ENCODE measurements at regions not wholly inside any gene's neighbourhood (a gene's known extent, or its start where the extent isn't known, plus 50 kb on each side); places are given as distances from the start of the nearest gene placed in this dataset.
"Not testable (repeated sequence)": the region's sequence is repeated elsewhere in the genome, so short reads cannot be mapped to it uniquely, and the experiment has no call there.

GRCh38 chr3:153997364-153997763, 123.8 kb upstream of the ARHGEF26 start:
- ATAC-seq (ENCODE audit: poor library complexity); DNase-seq; intact Hi-C loops (cut with DNase I): not testable (repeated sequence)

DNA sequence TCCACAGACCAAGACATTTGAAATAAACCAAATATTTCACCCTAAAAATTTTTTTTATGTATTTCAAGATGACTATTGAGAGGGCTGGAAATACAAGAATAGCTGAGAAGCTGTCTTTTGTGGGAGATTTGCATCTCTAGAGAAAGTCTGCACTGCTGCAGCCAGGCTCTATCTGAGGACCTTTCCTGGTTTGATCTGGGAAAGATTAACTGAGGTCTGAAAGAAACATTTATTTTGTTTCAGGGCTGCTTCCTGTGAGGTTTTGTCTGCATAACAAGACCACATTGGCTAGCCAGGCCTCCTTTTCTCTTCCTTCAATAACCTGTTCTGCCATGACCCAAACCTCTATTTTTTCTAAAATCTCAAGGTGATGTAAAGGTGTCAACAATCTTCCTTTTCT, 117.5 kb upstream of the ARHGEF26 start:
- intact Hi-C loops (cut with DNase I): no loop called here
- ATAC-seq (ENCODE audit: poor library complexity) (no peak), DNase-seq (no peak)

DNA sequence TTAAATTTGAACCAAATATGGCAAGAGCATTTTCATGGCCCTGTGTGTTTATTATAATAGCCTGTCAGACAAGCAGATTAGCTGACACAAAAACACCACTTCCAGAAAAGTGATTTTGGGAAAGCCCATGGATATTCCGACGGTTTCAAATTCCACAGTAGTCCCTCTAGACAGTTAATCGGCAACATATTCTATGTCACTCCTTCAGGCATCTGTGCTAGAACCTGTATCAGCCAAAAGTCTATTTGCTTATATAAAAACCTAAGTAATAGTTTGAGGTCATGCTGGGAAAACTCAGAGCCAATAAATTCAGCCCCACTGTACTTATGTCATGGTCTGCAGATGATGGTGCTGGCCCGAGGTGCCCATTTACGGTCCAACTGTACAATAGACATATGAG, 110.2 kb upstream of the ARHGEF26 start:
- DNase-seq (no peak), ATAC-seq (ENCODE audit: poor library complexity) (no peak)
- intact Hi-C loops (cut with DNase I): no loop called here

GRCh38 chr3:154013736-154014135, 107.5 kb upstream of the ARHGEF26 start:
- DNase-seq (no peak), ATAC-seq (ENCODE audit: poor library complexity) (no peak)
- intact Hi-C loops (cut with DNase I): no loop called here

- intact Hi-C loops (cut with DNase I): no loop called here
- DNase-seq (no peak), ATAC-seq (ENCODE audit: poor library complexity) (no peak)
Measured at GRCh38 chr3:154015307-154015706, 105.9 kb upstream of the ARHGEF26 start.

- intact Hi-C loops (cut with DNase I): no loop called here
Measured at GRCh38 chr3:154018100-154018696, 103.0 kb upstream of the ARHGEF26 start.

DNA sequence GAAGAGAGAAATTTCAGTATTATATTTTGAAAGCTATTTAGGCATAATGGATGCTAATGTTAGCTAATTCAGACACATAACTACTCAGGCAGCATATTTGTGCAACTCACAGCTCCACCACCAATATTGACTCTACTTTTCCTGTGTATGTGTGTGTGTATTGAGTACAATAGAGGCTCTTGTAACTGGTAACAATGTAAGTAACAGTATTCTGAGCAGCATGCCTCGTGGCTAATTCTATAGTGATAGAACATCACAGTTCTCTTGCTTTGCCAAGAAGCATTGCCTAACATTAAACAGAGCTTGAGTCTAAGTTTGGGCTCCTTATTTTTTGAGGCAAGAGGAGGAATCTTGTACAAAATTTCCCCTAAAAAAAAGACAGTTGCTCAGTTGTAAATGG, 98.6 kb upstream of the ARHGEF26 start:
- intact Hi-C loops (cut with DNase I): no loop called here
- no peak for DNase-seq
- ATAC-seq (ENCODE audit: poor library complexity): no peak

More at GRCh38 chr3:154018100-154018696, 103.0 kb upstream of the ARHGEF26 start:
- ATAC-seq (ENCODE audit: poor library complexity): no peak
- DNase-seq: no peak

- no peak for DNase-seq
- no peak for ATAC-seq (ENCODE audit: poor library complexity)
- intact Hi-C loops (cut with DNase I): no loop called here
Measured at GRCh38 chr3:154023148-154023547, 98.0 kb upstream of the ARHGEF26 start.

- intact Hi-C loops (cut with DNase I): no loop called here
- ATAC-seq (ENCODE audit: poor library complexity) (no peak), DNase-seq (no peak)
Measured at GRCh38 chr3:154025007-154025406, 96.2 kb upstream of the ARHGEF26 start.

DNA sequence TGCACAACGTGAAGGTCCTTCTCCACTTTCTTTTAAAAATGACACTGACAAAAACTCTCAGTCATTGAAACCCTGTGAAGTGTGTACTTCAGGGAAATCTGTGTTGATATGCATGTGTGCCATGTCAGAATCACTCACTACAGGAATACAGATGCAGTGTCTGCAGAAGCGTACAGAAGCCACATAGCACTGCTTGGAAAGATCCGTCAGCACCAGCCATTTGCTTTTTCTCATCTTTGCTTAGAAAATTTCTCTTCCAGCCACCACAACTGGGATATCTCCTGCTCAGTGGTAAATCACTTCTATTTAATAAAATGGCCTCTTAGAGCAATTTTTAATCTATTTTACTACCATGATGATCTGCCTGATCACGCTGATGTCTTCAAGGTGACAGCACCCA, 91.3 kb upstream of the ARHGEF26 start:
- DNase-seq (no peak), ATAC-seq (ENCODE audit: poor library complexity) (no peak)
- intact Hi-C loops (cut with DNase I): no loop called here

DNA sequence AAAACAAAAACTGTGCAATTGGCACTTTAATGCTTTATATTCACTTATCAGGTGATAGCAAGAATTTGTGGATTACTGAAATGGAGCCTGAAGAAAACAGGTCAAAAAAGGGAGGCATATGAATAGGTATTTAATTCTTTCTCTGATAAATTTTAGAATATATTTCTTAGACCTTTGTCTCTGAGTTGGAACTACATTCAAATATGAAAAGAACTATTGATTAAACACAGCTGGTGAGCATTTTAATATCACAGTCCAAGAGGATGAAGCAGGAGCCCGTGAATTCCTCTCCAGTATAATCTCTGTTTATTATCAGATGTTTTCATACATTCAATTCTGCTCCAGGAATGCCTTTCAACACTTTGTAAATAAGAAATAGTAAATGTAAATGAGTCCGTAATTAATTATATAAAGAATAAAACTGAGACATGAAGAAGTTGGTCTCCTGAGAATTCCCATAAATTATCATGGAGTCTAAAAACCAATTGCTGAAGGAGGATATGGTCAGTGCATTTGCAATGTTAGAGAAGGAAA, 86.3 kb upstream of the ARHGEF26 start:
- DNase-seq (no peak), ATAC-seq (ENCODE audit: poor library complexity) (no peak)
- intact Hi-C loops (cut with DNase I): no loop called here

DNA sequence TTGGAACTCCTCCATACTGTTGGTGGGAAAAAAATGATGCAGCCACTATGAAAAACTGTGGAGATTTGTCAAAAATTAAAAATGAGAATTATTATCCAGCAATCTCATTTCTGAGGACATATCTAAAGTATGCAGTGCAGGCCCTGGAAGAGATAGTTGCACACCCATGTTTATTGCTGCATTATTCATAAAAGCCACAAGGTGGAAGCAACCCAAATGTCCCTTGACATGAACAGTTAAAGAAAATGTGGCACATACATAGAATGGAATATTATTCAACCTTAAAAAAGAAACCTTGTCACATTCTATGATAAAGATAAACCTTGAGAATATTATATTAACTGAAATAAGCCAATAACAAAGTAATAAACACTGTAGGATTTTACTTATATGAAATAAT, 80.9 kb upstream of the ARHGEF26 start:
- intact Hi-C loops (cut with DNase I): no loop called here
- no peak for DNase-seq
- ATAC-seq (ENCODE audit: poor library complexity): no peak

- no peak for DNase-seq
- intact Hi-C loops (cut with DNase I): no loop called here
- ATAC-seq (ENCODE audit: poor library complexity): no peak
Measured at GRCh38 chr3:154044671-154045070, 76.5 kb upstream of the ARHGEF26 start.

GRCh38 chr3:154050216-154050615, 71.0 kb upstream of the ARHGEF26 start:
- intact Hi-C loops (cut with DNase I): no loop called here
- no peak for DNase-seq

GRCh38 chr3:154050766-154051165, 70.4 kb upstream of the ARHGEF26 start:
- ATAC-seq (ENCODE audit: poor library complexity) (no peak), DNase-seq (no peak)
- intact Hi-C loops (cut with DNase I): no loop called here

More at GRCh38 chr3:154050216-154050615, 71.0 kb upstream of the ARHGEF26 start:
- ATAC-seq (ENCODE audit: poor library complexity): no peak

DNA sequence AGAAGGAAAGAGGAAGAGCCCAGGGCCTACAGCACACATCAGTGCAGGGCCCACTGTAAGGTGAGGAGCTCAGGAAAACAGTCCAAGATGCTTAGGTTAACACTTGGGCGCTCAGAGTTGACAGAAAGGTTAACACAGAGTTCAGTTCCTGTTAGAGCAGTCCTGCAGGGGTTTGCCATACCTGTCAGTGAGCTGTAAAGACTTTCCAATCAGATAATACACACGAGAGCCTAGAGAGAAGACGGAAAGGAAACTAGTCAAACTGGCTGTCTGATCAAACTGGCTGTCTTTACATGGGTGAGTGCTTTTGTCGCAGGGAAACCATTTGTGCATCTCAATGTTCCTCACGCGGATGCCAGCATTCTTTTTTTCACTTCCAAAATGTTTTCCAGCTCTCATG, 61.4 kb upstream of the ARHGEF26 start:
- DNase-seq: no peak
- intact Hi-C loops (cut with DNase I): no loop called here
- peak; percentile 41 for ATAC-seq (ENCODE audit: poor library complexity)

DNA sequence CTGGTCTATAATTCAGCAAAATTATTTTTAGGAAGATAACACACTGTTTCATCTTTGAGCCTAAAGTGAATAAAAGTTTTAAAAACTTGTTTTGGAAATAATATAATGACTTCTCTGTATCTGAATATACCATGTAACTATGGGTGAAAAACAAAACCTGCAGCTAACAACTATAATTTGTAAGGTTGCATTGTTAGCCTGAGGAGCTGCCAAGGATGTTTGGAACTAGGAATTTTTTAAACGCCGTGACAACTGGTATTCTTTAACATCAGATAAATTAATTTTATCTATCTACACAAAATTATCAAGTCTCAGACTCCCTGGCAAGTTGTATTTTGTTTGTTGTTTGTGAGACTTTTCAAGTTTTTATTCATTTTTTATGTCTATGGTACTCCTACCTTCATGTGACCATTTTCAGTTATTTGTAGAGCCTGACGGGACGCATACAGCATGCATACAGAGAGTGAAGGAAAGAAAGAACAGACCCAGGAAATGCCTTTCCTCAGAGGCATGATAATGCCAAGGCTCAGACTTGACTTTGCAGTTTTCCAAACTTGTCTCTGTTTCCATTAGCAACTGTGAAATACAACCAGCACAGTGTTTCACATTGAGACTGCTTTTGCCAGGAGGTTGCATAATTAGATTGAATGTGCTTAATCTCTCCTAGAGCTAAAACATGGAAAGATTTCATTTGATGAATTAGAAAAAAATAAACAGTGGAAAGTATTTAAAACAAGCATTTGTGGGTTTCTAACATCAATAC, 60.8 kb upstream of the ARHGEF26 start:
- no peak for DNase-seq
- intact Hi-C loops (cut with DNase I): no loop called here
- ATAC-seq (ENCODE audit: poor library complexity): peak; percentile 91

GRCh38 chr3:154061001-154061370, 60.2 kb upstream of the ARHGEF26 start:
- intact Hi-C loops (cut with DNase I): no loop called here
- ATAC-seq (ENCODE audit: poor library complexity): peak; percentile 39
- no peak for DNase-seq

- intact Hi-C loops (cut with DNase I): no loop called here
- DNase-seq: no peak
- no peak for ATAC-seq (ENCODE audit: poor library complexity)
Measured at GRCh38 chr3:154062513-154062912, 58.7 kb upstream of the ARHGEF26 start.

GRCh38 chr3:154071146-154071545, 50.0 kb upstream of the ARHGEF26 start:
- ATAC-seq (ENCODE audit: poor library complexity) (no peak), DNase-seq (no peak)
- intact Hi-C loops (cut with DNase I): no loop called here
